A549 (cell line): ENCODE measurements at regions not wholly inside any gene's neighbourhood (a gene's known extent, or its start where the extent isn't known, plus 50 kb on each side); places are given as distances from the start of the nearest gene placed in this dataset.

Experiments
- ATAC-seq, 2 experiments: fragments of 200-7000 bp in 1 of 2; fragments of >200 bp in 1 of 2; cut with Nextera tagmentation in 1 of 2; cut with Tn5 transposase in 1 of 2; 3 replicates each; pipeline versions ENCODE4 v1.8.0 to v1.9.1; 2018 to 2020; ENCODE audit warnings: mild to moderate bottlenecking in 1 of 2, moderate library complexity in 1 of 2
- CTCF ChIA-PET: fragments of 300-600 bp; sonication (Branson Sonifier 250); formaldehyde crosslinking; extraction: SDS; loops from one replicate; lab custom pipeline; 2021; ENCODE audit warnings: antibody characterized with exemption, inconsistent platforms; lab: Yijun Ruan, JAX
- POLR2A ChIA-PET: fragments of 350-600 bp; formaldehyde crosslinking; extraction: SDS; loops from one replicate; lab custom pipeline; 2021; ENCODE audit warnings: antibody characterized with exemption, inconsistent platforms; lab: Yijun Ruan, JAX
- DNase-seq, 2 experiments: peaks; one replicate each; pipeline versions ENCODE4 v3.0.0 to v3.0.0-alpha.2; 2011 to 2016; ENCODE audit warnings: low read depth in 1 of 2, low spot score in 1 of 2
- FAIRE-seq: peaks from 2 replicates; lab custom pipeline; 2011; peaks lifted over from hg19 to GRCh38; lab: Jason Lieb, UNC
- H3K27ac ChIP-seq, 2 experiments: fragments of >200 bp; sonication (Bioruptor Twin); formaldehyde crosslinking; 3 replicates each; pipeline ENCODE4 v1.5.1; 2016 to 2017
- H3K4me1 ChIP-seq: fragments of >200 bp; sonication (Bioruptor Twin); formaldehyde crosslinking; 3 replicates; pipeline ENCODE4 v1.6.1; 2016
- H3K4me2 ChIP-seq: fragments of >200 bp; sonication (Bioruptor Twin); formaldehyde crosslinking; 3 replicates; pipeline ENCODE4 v1.6.1; 2016
- H3K4me3 ChIP-seq: fragments of >200 bp; sonication (Bioruptor Twin); formaldehyde crosslinking; 3 replicates; pipeline ENCODE4 v1.5.1; 2016
- H3K9me3 ChIP-seq: fragments of >200 bp; sonication (Bioruptor Twin); formaldehyde crosslinking; 3 replicates; pipeline ENCODE4 v1.6.1; 2016
- BHLHE40 ChIP-seq: IDR thresholded peaks from 2 replicates; pipeline ENCODE4 v1.6.1; 2012; ENCODE audit warnings: low read depth, low read length, inconsistent platforms
- CHD4 ChIP-seq: fragments of 200-600 bp; sonication (generic); IDR thresholded peaks from 2 replicates; pipeline ENCODE4 v1.6.1; 2016; ENCODE audit warnings: antibody characterized with exemption, mild to moderate bottlenecking, borderline replicate concordance
- EHMT2 ChIP-seq: fragments of 200-600 bp; sonication (generic); IDR thresholded peaks from 2 replicates; pipeline ENCODE4 v1.6.1; 2016; ENCODE audit warnings: antibody characterized with exemption, low read depth, mild to moderate bottlenecking, moderate library complexity
- ESRRA ChIP-seq: fragments of 150-350 bp; IDR thresholded peaks from 2 replicates; pipeline ENCODE4 v1.6.1; 2014; ENCODE audit warnings: mild to moderate bottlenecking, low read length, borderline replicate concordance
- HDAC2 ChIP-seq: fragments of 200-600 bp; sonication (generic); IDR thresholded peaks from 2 replicates; pipeline ENCODE4 v1.6.1; 2016
- MAFK ChIP-seq: fragments of 450-650 bp; IDR thresholded peaks from 2 replicates; pipeline ENCODE4 v1.6.1; 2014; ENCODE audit not compliant: partially characterized antibody
- MYC ChIP-seq: IDR thresholded peaks from 2 replicates; pipeline ENCODE4 v1.6.1; 2012; ENCODE audit warnings: mild to moderate bottlenecking, inconsistent platforms, low read length, improper control_type of control experiment, borderline replicate concordance
- POLR2AphosphoS2 ChIP-seq: conservative IDR thresholded peaks from 2 replicates; pipeline ENCODE4 v1.6.1; 2012; ENCODE audit warnings: low read length, improper control_type of control experiment, inconsistent platforms
- RAD21 ChIP-seq, 2 experiments: fragments of >200 bp in 1 of 2; sonication (Bioruptor Twin) in 1 of 2; formaldehyde crosslinking in 1 of 2; IDR thresholded peaks in 1 of 2; conservative IDR thresholded peaks in 1 of 2; 2 replicates in 1 of 2; 3 replicates in 1 of 2; pipeline ENCODE4 v1.6.1; 2012 to 2018; ENCODE audit warnings: inconsistent platforms in 1 of 2
- RCOR1 ChIP-seq: fragments of 150-350 bp; IDR thresholded peaks from 2 replicates; pipeline ENCODE4 v1.6.1; 2014; ENCODE audit warnings: antibody characterized with exemption, low read length, low read depth
- RFX5 ChIP-seq: fragments of 450-650 bp; IDR thresholded peaks from 2 replicates; pipeline ENCODE4 v1.7.1; 2014; ENCODE audit warnings: antibody characterized with exemption, mild to moderate bottlenecking, moderate library complexity
- RNF2 ChIP-seq: fragments of 200-600 bp; sonication (generic); IDR thresholded peaks from 2 replicates; pipeline ENCODE4 v1.6.1; 2016; ENCODE audit warnings: low read depth, mild to moderate bottlenecking, antibody characterized with exemption, moderate library complexity, borderline replicate concordance
- ZC3H11A ChIP-seq: fragments of 450-650 bp; IDR thresholded peaks from 2 replicates; pipeline ENCODE4 v1.6.1; 2014; ENCODE audit warnings: antibody characterized with exemption, mild to moderate bottlenecking
- WGBS: methylation state at CpG from one replicate; pipeline ENCODE4 v1.1.6; 2017; ENCODE audit errors: missing lambda C conversion rate; 5-methylcytosine and 5-hydroxymethylcytosine counted together
- TF ChIP-seq, protein P1 (sequence below): fragments of 250-450 bp; sonication (Bioruptor Pico); IDR thresholded peaks from 2 replicates; pipeline ENCODE4 v1.5.0; 2021; ENCODE audit warnings: mild to moderate bottlenecking, moderate library complexity, borderline replicate concordance
- TF ChIP-seq, protein P2 (sequence below): fragments of 200-600 bp; sonication (generic); IDR thresholded peaks from 2 replicates; pipeline ENCODE4 v1.6.1; 2016; ENCODE audit warnings: antibody characterized with exemption, mild to moderate bottlenecking, moderate library complexity

DNA sequence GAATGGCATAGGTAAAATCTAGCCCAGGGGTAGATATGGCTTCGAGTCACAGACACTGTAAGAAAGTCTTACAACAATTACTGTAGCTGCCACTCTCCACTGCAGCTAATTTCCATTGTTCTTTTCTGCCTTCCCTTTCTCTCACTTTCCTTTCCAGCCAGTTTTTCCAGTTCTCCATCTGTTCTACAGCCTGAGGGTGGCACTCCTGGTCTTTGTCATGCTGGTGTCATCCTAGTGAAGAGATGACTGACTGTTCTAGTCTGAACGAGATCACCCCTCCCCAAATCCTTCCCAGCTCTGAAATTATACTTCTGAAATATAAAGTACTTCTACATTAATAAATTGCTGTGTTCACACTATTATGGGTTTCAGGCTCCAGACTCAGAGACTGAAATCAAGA is 74.2 kb upstream of the CSRP2 start:
- Histone ChIP-seq H3K4me3 (no peak overlapping the region), H3K27ac (no peak overlapping the region), H3K4me1 (no peaks in the 10 kb centered on the region)
- DNase-seq (peak in 1 of 2 experiments; percentile 8), FAIRE-seq (no peak)
- WGBS: 2% methylated on average over 2 of the region's 2 CpGs
- POLR2A ChIA-PET: no interaction called here
- TF ChIP-seq RNF2 (no peak), RAD21 (conservative IDR thresholded peaks at IDR 0.05 in 1 of 2, IDR thresholded peaks at IDR 0.05 in 1 of 2) (0 out of 5 replicates have a peak, but pooled peaks of 1 of the 2 experiments have one; percentile 28)
- TF ChIP-seq, protein P1, sequence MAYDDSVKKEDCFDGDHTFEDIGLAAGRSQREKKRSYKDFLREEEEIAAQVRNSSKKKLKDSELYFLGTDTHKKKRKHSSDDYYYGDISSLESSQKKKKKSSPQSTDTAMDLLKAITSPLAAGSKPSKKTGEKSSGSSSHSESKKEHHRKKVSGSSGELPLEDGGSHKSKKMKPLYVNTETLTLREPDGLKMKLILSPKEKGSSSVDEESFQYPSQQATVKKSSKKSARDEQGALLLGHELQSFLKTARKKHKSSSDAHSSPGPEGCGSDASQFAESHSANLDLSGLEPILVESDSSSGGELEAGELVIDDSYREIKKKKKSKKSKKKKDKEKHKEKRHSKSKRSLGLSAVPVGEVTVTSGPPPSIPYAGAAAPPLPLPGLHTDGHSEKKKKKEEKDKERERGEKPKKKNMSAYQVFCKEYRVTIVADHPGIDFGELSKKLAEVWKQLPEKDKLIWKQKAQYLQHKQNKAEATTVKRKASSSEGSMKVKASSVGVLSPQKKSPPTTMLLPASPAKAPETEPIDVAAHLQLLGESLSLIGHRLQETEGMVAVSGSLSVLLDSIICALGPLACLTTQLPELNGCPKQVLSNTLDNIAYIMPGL (CRISPR knock-in tag): no peak
- TF ChIP-seq, all 56 proteins: peak for 1
- H3K9me3 ChIP-seq: no peaks in the 10 kb centered on the region
- no peak; a peak in 2 of 6 replicates for ATAC-seq
- no peak overlapping the region for H3K4me2 ChIP-seq
- CTCF ChIA-PET: interaction anchor here (1.4 to 1.5 kb wide), 2 partner anchors 15 to 58 kb away, joined by 3 to 5 read pairs; no protein-coding TSS in a partner anchor

DNA sequence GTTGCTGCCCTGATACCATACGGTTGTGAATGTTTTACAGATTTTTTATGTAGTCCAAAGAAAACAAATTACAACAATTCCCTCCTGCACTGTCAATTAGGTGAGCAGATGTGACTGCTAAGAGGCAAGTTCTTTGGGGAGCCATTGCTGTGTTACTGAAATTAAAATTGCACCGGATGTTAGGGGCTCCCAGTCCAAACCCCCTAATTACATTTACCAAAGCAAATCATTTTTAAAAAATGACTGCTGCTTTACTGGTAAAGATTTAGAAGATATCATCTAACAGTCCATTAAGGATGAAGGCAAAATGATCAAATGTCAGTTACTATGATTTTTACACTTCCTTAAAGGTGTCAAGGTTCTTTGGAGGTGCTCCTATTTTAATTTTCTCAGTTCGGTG is 70.1 kb upstream of the CSRP2 start:
- 57% methylated on average over 3 of the region's 3 CpGs for WGBS
- H3K9me3 ChIP-seq: no peaks in the 10 kb centered on the region
- H3K4me3 ChIP-seq: no peak overlapping the region
- DNase-seq (no peak), FAIRE-seq (no peak), ATAC-seq (no peak)
- TF ChIP-seq RNF2: no peak
- no peak for TF ChIP-seq ZC3H11A
- no peak for TF ChIP-seq POLR2AphosphoS2
- TF ChIP-seq, protein P2, sequence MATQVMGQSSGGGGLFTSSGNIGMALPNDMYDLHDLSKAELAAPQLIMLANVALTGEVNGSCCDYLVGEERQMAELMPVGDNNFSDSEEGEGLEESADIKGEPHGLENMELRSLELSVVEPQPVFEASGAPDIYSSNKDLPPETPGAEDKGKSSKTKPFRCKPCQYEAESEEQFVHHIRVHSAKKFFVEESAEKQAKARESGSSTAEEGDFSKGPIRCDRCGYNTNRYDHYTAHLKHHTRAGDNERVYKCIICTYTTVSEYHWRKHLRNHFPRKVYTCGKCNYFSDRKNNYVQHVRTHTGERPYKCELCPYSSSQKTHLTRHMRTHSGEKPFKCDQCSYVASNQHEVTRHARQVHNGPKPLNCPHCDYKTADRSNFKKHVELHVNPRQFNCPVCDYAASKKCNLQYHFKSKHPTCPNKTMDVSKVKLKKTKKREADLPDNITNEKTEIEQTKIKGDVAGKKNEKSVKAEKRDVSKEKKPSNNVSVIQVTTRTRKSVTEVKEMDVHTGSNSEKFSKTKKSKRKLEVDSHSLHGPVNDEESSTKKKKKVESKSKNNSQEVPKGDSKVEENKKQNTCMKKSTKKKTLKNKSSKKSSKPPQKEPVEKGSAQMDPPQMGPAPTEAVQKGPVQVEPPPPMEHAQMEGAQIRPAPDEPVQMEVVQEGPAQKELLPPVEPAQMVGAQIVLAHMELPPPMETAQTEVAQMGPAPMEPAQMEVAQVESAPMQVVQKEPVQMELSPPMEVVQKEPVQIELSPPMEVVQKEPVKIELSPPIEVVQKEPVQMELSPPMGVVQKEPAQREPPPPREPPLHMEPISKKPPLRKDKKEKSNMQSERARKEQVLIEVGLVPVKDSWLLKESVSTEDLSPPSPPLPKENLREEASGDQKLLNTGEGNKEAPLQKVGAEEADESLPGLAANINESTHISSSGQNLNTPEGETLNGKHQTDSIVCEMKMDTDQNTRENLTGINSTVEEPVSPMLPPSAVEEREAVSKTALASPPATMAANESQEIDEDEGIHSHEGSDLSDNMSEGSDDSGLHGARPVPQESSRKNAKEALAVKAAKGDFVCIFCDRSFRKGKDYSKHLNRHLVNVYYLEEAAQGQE: no peak
- TF ChIP-seq MYC: no peak
- no peak for TF ChIP-seq MAFK
- TF ChIP-seq, protein P1 (CRISPR knock-in tag): no peak
- TF ChIP-seq BHLHE40: no peak
- TF ChIP-seq CHD4: no peak
- TF ChIP-seq RFX5: no peak
- no peak for TF ChIP-seq HDAC2
- no peak for TF ChIP-seq RCOR1
- no peak for TF ChIP-seq ESRRA
- no peak for TF ChIP-seq EHMT2
- POLR2A ChIA-PET: no interaction called here
- H3K4me1 ChIP-seq: no peaks in the 10 kb centered on the region
- no peak overlapping the region for H3K27ac ChIP-seq
- CTCF ChIA-PET: no interaction called here
- H3K4me2 ChIP-seq: no peak overlapping the region
